B cell (primary cell): ENCODE measurements at regions not wholly inside any gene's neighbourhood (a gene's known extent, or its start where the extent isn't known, plus 50 kb on each side); places are given as distances from the start of the nearest gene placed in this dataset.

ENCODE experiments used
- CTCF ChIP-seq: fragments of 200-600 bp; IDR thresholded peaks from one replicate; pipeline ENCODE4 v1.8.0; 2022; ENCODE audit warnings: antibody characterized with exemption, mild to moderate bottlenecking
- EZH2 ChIP-seq: IDR thresholded peaks from 2 replicates; pipeline ENCODE4 v1.6.1; 2012; ENCODE audit warnings: borderline replicate concordance, low read depth, mild to moderate bottlenecking, moderate library complexity, low read length; ENCODE audit not compliant: insufficient read depth, poor library complexity, severe bottlenecking

- peak; percentile 86 for TF ChIP-seq CTCF
- TF ChIP-seq EZH2: no peak
Observed at GRCh38 chr6:129936329-129937165, 75.4 kb upstream of the TMEM244 start.
